ENCODE measurements at regions not wholly inside any gene's neighbourhood (a gene's known extent, or its start where the extent isn't known, plus 50 kb on each side); places are given as distances from the start of the nearest gene placed in this dataset.

GRCh38 chr3:66754613-66755012 lies 243.5 kb upstream of the KBTBD8 start:
- Histone ChIP-seq H3K27me3 (ENCODE audit: insufficient read depth, low read length) (no peaks in the 10 kb centered on the region), H3K27ac (ENCODE audit: low read depth, low read length) (no peak overlapping the region), H3K36me3 (ENCODE audit: insufficient read depth, low read length) (no peaks in the 10 kb centered on the region), H3K4me1 (ENCODE audit: insufficient read depth, low read length) (no peaks in the 10 kb centered on the region), H3K4me3 (ENCODE audit: low read length) (no peak overlapping the region), H3K9ac (ENCODE audit: low read depth, low read length) (no peak overlapping the region), H3K9me3 (ENCODE audit: insufficient read depth, low read depth, low read length) (no peaks in the 10 kb centered on the region)
- whole genome bisulfite sequencing: 94% methylated on average over 7 of the region's 7 CpGs

DNA sequence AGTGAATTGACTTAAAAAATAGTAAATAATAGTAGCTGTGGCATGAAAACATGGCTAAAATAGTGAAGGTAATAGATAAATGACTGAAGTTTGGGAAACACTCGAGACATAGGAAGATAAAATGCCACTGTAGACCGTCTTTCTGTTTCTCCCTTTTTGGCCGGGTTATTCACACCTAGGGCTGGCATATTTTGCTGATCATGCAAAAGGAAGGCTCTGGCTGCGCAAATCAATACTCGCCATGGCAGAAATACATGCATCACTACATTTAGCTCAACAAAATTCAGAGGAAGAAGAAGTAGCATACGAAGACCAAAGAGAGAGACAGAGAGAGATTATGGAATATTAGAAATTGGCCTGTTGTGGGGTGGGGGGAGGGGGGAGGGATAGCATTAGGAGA lies 242.2 kb upstream of the KBTBD8 start:
- no peaks in the 10 kb centered on the region for H3K36me3 ChIP-seq (ENCODE audit: insufficient read depth, low read length)
- H3K4me1 ChIP-seq (ENCODE audit: insufficient read depth, low read length): no peaks in the 10 kb centered on the region
- H3K9ac ChIP-seq (ENCODE audit: low read depth, low read length): no peak overlapping the region
- H3K27me3 ChIP-seq (ENCODE audit: insufficient read depth, low read length): no peaks in the 10 kb centered on the region
- 92% methylated on average over 6 of the region's 6 CpGs for WGBS
- no peak overlapping the region for H3K4me3 ChIP-seq (ENCODE audit: low read length)
- H3K9me3 ChIP-seq (ENCODE audit: insufficient read depth, low read depth, low read length): no peaks in the 10 kb centered on the region
- H3K27ac ChIP-seq (ENCODE audit: low read depth, low read length): no peak overlapping the region

- H3K4me1 ChIP-seq (ENCODE audit: insufficient read depth, low read length): no peaks in the 10 kb centered on the region
- H3K4me3 ChIP-seq (ENCODE audit: low read length): no peak overlapping the region
- H3K9me3 ChIP-seq (ENCODE audit: insufficient read depth, low read depth, low read length): no peaks in the 10 kb centered on the region
- H3K27me3 ChIP-seq (ENCODE audit: insufficient read depth, low read length): no peaks in the 10 kb centered on the region
- no peak overlapping the region for H3K9ac ChIP-seq (ENCODE audit: low read depth, low read length)
- no peak overlapping the region for H3K27ac ChIP-seq (ENCODE audit: low read depth, low read length)
- H3K36me3 ChIP-seq (ENCODE audit: insufficient read depth, low read length): no peaks in the 10 kb centered on the region
- 87% methylated on average over 8 of the region's 8 CpGs for WGBS
Measured at GRCh38 chr3:66756468-66757036, 241.6 kb upstream of the KBTBD8 start.

GRCh38 chr3:66761093-66761780 lies 236.9 kb upstream of the KBTBD8 start:
- H3K27me3 ChIP-seq (ENCODE audit: insufficient read depth, low read length): no peaks in the 10 kb centered on the region
- no peak overlapping the region for H3K27ac ChIP-seq (ENCODE audit: low read depth, low read length)
- 0 out of 2 replicates have a peak, but pooled peaks cover 2% of the 10 kb centered on the region for H3K9me3 ChIP-seq (ENCODE audit: insufficient read depth, low read depth, low read length)
- H3K4me3 ChIP-seq (ENCODE audit: low read length): no peak overlapping the region
- no peaks in the 10 kb centered on the region for H3K4me1 ChIP-seq (ENCODE audit: insufficient read depth, low read length)
- H3K36me3 ChIP-seq (ENCODE audit: insufficient read depth, low read length): no peaks in the 10 kb centered on the region
- WGBS: 93% methylated on average over 8 of the region's 9 CpGs
- H3K9ac ChIP-seq (ENCODE audit: low read depth, low read length): no peak overlapping the region

- Histone ChIP-seq H3K4me3 (ENCODE audit: low read length) (no peak overlapping the region), H3K27ac (ENCODE audit: low read depth, low read length) (no peak overlapping the region), H3K9me3 (ENCODE audit: insufficient read depth, low read depth, low read length) (0 out of 2 replicates have a peak, but pooled peaks cover 2% of the 10 kb centered on the region), H3K9ac (ENCODE audit: low read depth, low read length) (no peak overlapping the region), H3K4me1 (ENCODE audit: insufficient read depth, low read length) (no peaks in the 10 kb centered on the region), H3K36me3 (ENCODE audit: insufficient read depth, low read length) (no peaks in the 10 kb centered on the region), H3K27me3 (ENCODE audit: insufficient read depth, low read length) (no peaks in the 10 kb centered on the region)
- 90% methylated on average over 6 of the region's 6 CpGs for WGBS
Measured at GRCh38 chr3:66762916-66763693, 235.0 kb upstream of the KBTBD8 start.

- no peak overlapping the region for H3K27ac ChIP-seq (ENCODE audit: low read depth, low read length)
- no peak overlapping the region for H3K4me3 ChIP-seq (ENCODE audit: low read length)
- H3K36me3 ChIP-seq (ENCODE audit: insufficient read depth, low read length): no peaks in the 10 kb centered on the region
- peaks cover 9% of the 10 kb centered on the region for H3K4me1 ChIP-seq (ENCODE audit: insufficient read depth, low read length)
- H3K9me3 ChIP-seq (ENCODE audit: insufficient read depth, low read depth, low read length): no peaks in the 10 kb centered on the region
- H3K9ac ChIP-seq (ENCODE audit: low read depth, low read length): no peak overlapping the region
- WGBS: 83% methylated on average over 5 of the region's 5 CpGs
- no peaks in the 10 kb centered on the region for H3K27me3 ChIP-seq (ENCODE audit: insufficient read depth, low read length)
Measured at GRCh38 chr3:66778107-66778506, 220.0 kb upstream of the KBTBD8 start.

GRCh38 chr3:66778777-66779176 lies 219.3 kb upstream of the KBTBD8 start:
- Histone ChIP-seq H3K27me3 (ENCODE audit: insufficient read depth, low read length) (no peaks in the 10 kb centered on the region), H3K36me3 (ENCODE audit: insufficient read depth, low read length) (no peaks in the 10 kb centered on the region), H3K27ac (ENCODE audit: low read depth, low read length) (no peak overlapping the region), H3K9ac (ENCODE audit: low read depth, low read length) (no peak overlapping the region), H3K4me1 (ENCODE audit: insufficient read depth, low read length) (peaks cover 9% of the 10 kb centered on the region), H3K4me3 (ENCODE audit: low read length) (no peak overlapping the region), H3K9me3 (ENCODE audit: insufficient read depth, low read depth, low read length) (no peaks in the 10 kb centered on the region; the same call in 1 of the 2 replicates)
- 94% methylated on average over 3 of the region's 3 CpGs for WGBS

GRCh38 chr3:66785191-66785909 lies 212.8 kb upstream of the KBTBD8 start:
- 91% methylated on average over 6 of the region's 6 CpGs for WGBS
- H3K4me1 ChIP-seq (ENCODE audit: insufficient read depth, low read length): no peaks in the 10 kb centered on the region
- no peak overlapping the region for H3K9ac ChIP-seq (ENCODE audit: low read depth, low read length)
- H3K36me3 ChIP-seq (ENCODE audit: insufficient read depth, low read length): no peaks in the 10 kb centered on the region
- H3K4me3 ChIP-seq (ENCODE audit: low read length): no peak overlapping the region
- no peak overlapping the region for H3K27ac ChIP-seq (ENCODE audit: low read depth, low read length)
- H3K27me3 ChIP-seq (ENCODE audit: insufficient read depth, low read length): no peaks in the 10 kb centered on the region
- no peaks in the 10 kb centered on the region; the same call in 1 of the 2 replicates for H3K9me3 ChIP-seq (ENCODE audit: insufficient read depth, low read depth, low read length)

DNA sequence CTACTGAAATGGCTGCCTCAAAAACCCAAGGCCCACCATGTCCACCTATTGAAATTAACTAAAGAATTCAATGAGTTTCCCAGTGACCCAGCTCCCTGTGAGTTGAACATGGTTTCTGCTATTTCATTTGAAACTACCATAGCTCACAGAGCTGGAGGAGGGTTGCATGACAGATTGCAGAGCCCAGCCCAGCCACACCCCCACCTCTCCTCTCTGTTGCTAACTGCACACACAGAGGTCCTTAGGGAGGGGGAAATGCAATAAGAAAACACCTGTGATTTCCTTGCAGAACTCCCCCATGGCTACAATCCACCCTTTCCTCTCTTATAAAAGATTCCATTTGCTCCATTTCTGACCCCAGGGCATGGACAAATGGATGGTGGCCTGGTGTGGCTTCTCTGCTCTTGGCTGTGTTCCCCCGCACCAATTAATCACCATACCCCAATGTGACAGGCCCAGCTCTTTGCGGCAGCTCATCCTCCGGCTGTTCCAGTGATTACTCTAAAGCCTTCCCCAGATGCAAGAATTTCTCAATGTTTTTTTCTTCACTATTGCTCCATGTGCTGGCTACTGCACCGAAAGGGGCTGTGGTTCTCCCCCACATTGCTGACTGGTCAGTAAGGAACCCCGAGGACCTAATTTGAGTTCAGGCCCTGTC lies 208.4 kb upstream of the KBTBD8 start:
- Histone ChIP-seq H3K27ac (ENCODE audit: low read depth, low read length) (no peak overlapping the region), H3K9ac (ENCODE audit: low read depth, low read length) (no peak overlapping the region), H3K27me3 (ENCODE audit: insufficient read depth, low read length) (no peaks in the 10 kb centered on the region), H3K36me3 (ENCODE audit: insufficient read depth, low read length) (no peaks in the 10 kb centered on the region), H3K4me1 (ENCODE audit: insufficient read depth, low read length) (no peaks in the 10 kb centered on the region), H3K4me3 (ENCODE audit: low read length) (no peak overlapping the region), H3K9me3 (ENCODE audit: insufficient read depth, low read depth, low read length) (no peaks in the 10 kb centered on the region)
- WGBS: 93% methylated on average over 5 of the region's 5 CpGs

- 0 out of 2 replicates have a peak, but pooled peaks cover 2% of the 10 kb centered on the region for H3K36me3 ChIP-seq (ENCODE audit: insufficient read depth, low read length)
- H3K4me1 ChIP-seq (ENCODE audit: insufficient read depth, low read length): 0 out of 2 replicates have a peak, but pooled peaks cover 3% of the 10 kb centered on the region
- peaks cover 9% of the 10 kb centered on the region; the same call in 1 of the 2 replicates for H3K9me3 ChIP-seq (ENCODE audit: insufficient read depth, low read depth, low read length)
- no peaks in the 10 kb centered on the region for H3K27me3 ChIP-seq (ENCODE audit: insufficient read depth, low read length)
- no peak overlapping the region for H3K27ac ChIP-seq (ENCODE audit: low read depth, low read length)
- H3K9ac ChIP-seq (ENCODE audit: low read depth, low read length): no peak overlapping the region
- H3K4me3 ChIP-seq (ENCODE audit: low read length): no peak overlapping the region
Measured at GRCh38 chr3:66792086-66792485, 206.0 kb upstream of the KBTBD8 start.

All from HUES64 (cell line).